ENCODE measurements at regions not wholly inside any gene's neighbourhood (a gene's known extent, or its start where the extent isn't known, plus 50 kb on each side); places are given as distances from the start of the nearest gene placed in this dataset.

DNA sequence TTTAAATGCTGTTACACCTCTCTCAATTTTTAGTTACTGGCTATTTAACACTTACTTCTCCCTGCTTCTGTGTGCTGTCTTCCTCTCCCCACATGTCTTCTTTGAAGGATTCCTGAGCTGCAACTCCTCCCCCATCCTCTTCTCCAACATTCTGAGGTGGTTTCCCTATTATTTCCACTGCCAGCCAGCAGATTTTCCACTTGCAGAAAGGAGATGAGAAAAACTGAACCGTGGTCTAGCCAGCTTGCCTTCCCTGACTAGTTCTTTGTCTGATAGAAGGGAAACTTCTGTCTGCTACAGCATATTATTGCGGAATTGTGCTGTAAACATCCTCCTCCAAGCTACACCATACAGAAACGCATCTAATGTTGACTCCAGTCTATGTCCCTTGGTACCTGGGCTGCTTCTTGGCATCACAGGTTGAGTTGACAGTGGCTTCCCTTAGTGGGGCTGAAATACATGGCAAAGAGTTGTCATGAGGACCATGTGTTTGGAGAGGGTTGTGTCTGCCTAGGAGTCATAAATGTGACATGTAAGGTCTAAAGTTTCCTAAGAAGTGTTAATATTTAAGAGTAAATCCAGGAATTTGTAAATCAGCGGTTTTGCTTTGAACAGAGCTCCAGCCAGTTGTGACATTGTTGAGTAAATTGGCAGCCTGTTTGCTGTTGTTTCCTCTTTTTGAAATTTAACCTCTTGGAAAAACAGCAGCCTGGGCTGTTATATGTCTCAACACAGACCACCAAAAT is 68.3 kb upstream of the RND3 start:
- H3K79me2 ChIP-seq (replicated peaks; ENCODE audit: insufficient read depth), result no peaks in the 10 kb centered on the region
- no peaks in the 10 kb centered on the region for H3K27me3 ChIP-seq (ENCODE audit: insufficient read depth)
- peak overlapping the region; percentile 80 for H2AFZ ChIP-seq
- Mint-ChIP-seq H3K27ac (no peak overlapping the region), H3K4me1 (peaks cover 16% of the 10 kb centered on the region), H3K27me3 (ENCODE audit: insufficient read depth, low read depth, poor library complexity) (peaks cover under 1% of the 10 kb centered on the region), H3K4me3 (no peak overlapping the region), H3K36me3 (ENCODE audit: low read depth) (no peaks in the 10 kb centered on the region), H3K9me3 (no peaks in the 10 kb centered on the region)
- TF ChIP-seq EZH2 (IDR thresholded peaks at IDR 0.05; ENCODE audit: low read depth, unreplicated experiment), result no peak
- no peak for TF ChIP-seq ZNF114 (CRISPR knock-in tag; IDR thresholded peaks at IDR 0.05)
- TF ChIP-seq ZNF331 (CRISPR knock-in tag; IDR thresholded peaks at IDR 0.05; ENCODE audit: low read depth), result no peak
- TF ChIP-seq CREB1 (CRISPR knock-in tag; IDR thresholded peaks at IDR 0.05; ENCODE audit: low read depth), result no peak
- TF ChIP-seq EZH2phosphoT487 (IDR thresholded peaks at IDR 0.05; ENCODE audit: unreplicated experiment), result no peak
- TF ChIP-seq, protein P1, sequence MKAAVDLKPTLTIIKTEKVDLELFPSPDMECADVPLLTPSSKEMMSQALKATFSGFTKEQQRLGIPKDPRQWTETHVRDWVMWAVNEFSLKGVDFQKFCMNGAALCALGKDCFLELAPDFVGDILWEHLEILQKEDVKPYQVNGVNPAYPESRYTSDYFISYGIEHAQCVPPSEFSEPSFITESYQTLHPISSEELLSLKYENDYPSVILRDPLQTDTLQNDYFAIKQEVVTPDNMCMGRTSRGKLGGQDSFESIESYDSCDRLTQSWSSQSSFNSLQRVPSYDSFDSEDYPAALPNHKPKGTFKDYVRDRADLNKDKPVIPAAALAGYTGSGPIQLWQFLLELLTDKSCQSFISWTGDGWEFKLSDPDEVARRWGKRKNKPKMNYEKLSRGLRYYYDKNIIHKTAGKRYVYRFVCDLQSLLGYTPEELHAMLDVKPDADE (IDR thresholded peaks at IDR 0.05), result no peak
- TF ChIP-seq STAT1 (IDR thresholded peaks at IDR 0.05; ENCODE audit: unreplicated experiment), result no peak
- no peak for TF ChIP-seq NANOG (IDR thresholded peaks at IDR 0.05; ENCODE audit: borderline replicate concordance)
- TF ChIP-seq REST (IDR thresholded peaks at IDR 0.05; ENCODE audit: unreplicated experiment), result no peak
- no peak for TF ChIP-seq CTCF (conservative IDR thresholded peaks at IDR 0.05; ENCODE audit: low read depth in 2 of 2)
- no peak for TF ChIP-seq JUNB (IDR thresholded peaks at IDR 0.05; ENCODE audit: unreplicated experiment)
- no peak for TF ChIP-seq ZNF462 (CRISPR knock-in tag; IDR thresholded peaks at IDR 0.05)
- TF ChIP-seq POLR2AphosphoS5 (IDR thresholded peaks at IDR 0.05; ENCODE audit: low read depth), result no peak
- DNase-seq (ENCODE audit: low spot score) (no peak), ATAC-seq (no peak)
- no peaks in the 10 kb centered on the region for H4K20me1 ChIP-seq (replicated peaks; ENCODE audit: insufficient read depth)
- H3F3A ChIP-seq (replicated peaks; ENCODE audit: low read depth), result no peaks in the 10 kb centered on the region
- no peak overlapping the region for H3K4me3 ChIP-seq
- H3K4me1 ChIP-seq (ENCODE audit: insufficient read depth), result peaks cover 20% of the 10 kb centered on the region
- H3K9me2 ChIP-seq (ENCODE audit: insufficient read depth), result no peaks in the 10 kb centered on the region
- H3K27ac ChIP-seq (ENCODE audit: low read depth), result no peak overlapping the region
- peak overlapping the region; percentile 14; the same call in 1 of the 2 replicates for H3K4me2 ChIP-seq
- H3K36me3 ChIP-seq (ENCODE audit: insufficient read depth), result no peaks in the 10 kb centered on the region

Data from GM23338 (cell line).